ENCODE measurements at regions not wholly inside any gene's neighbourhood (a gene's known extent, or its start where the extent isn't known, plus 50 kb on each side); places are given as distances from the start of the nearest gene placed in this dataset.

DNA sequence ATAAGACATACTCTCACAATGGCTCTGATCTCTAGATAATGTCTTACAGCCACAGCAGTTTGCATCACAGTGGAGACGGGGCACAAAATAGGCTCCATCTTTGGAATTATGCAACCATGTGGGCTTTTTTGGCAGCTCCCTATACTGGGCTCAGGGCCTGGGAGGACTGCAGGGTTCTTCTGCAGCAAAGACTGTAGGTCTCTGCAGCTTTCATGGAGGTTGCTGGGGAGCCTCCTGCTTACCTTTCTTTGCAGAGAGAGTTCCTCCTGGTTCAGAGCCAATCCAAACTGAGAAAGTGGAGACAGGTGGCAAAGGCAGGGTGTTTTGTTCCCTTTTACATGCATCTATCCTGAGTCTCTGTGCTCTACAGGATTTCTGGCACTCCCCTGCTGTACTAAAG is 558.0 kb downstream of the TLR4 start:
- TF ChIP-seq POU2F2 (IDR thresholded peaks at IDR 0.05; ENCODE audit: low read depth, low read length) (no peak), TAF1 (IDR thresholded peaks at IDR 0.05; ENCODE audit: low read depth, low read length) (no peak), POLR2A (IDR thresholded peaks at IDR 0.05; ENCODE audit: low read depth, low read length) (no peak)

All from GM12891 (cell line).